HG03196 (cell line): ENCODE measurements at regions not wholly inside any gene's neighbourhood (a gene's known extent, or its start where the extent isn't known, plus 50 kb on each side); places are given as distances from the start of the nearest gene placed in this dataset.

Source experiments
- ATAC-seq: cut with Tn5 transposase; IDR thresholded peaks from one replicate; pipeline ENCODE4 v1.9.1; 2021; ENCODE audit not compliant: unreplicated experiment

DNA sequence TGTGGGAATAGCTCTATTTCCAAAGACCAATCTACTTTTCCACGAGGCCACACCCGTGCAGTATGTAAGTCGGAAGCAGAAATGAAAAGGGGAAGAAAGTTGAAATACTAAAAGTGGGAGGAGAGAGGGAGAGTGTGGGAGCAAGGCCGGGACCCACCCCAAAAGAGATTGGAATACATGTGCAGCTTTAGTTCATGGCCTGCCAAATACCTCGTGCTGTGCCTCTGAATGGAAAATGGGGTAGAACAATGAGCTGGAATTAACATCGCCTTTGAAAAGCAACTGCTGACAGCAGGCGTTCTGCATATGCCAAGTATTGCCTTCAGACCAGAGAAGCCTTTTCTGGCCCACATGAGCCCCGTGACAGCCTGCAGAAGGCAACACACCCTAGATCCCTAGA lies 155.6 kb downstream of the CD83 start:
- no peak for ATAC-seq

GRCh38 chr6:14274016-14274415 lies 156.4 kb downstream of the CD83 start:
- ATAC-seq: no peak

DNA sequence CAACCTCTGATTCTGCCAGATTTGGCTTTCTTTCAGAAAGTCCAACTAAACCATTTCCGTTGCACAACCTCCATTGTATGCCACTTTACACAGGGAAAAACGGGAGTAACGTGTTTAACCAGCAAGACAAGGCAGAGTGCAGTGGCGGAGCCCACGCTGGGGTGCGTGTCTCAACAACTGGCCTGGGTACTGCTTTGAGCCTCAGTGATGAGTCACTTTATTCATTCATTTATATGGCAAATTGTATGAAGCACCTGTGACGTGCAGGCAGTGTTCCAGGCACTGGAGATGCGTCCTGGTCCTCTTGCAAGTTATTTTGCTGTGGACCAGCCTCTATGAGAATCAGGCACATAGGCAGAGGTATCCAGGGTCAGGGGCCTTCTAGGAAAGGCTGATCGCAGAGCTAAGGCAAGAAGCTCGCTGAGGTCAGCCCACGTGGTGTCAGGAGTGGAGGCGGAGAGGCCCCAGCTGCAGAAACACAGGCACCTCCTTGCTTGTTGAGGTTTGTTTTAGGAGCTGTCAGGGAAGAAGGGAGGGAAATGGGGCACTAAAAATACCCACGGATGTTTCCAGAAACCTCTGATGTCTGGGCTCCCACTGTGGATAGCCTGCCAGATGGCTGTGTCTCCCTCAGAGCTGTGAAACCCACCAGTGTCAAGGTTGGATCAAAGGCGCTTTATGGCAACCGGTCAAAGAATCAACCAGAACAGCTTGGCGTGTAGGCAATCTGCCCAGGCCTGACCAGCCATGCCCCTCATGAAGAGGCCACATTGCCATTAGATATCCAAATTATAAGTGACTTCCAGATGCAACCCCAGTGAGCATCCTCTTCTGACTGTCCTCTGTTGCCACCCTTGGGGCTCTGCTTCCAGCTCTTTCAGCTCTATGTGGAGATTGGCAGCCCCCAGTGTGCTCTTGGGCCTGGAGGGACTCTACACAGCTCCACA lies 157.2 kb downstream of the CD83 start:
- no peak for ATAC-seq

- no peak for ATAC-seq
Observed at GRCh38 chr6:14275493-14275851, 157.9 kb downstream of the CD83 start.

- no peak for ATAC-seq
Observed at GRCh38 chr6:14276071-14276470, 158.5 kb downstream of the CD83 start.

DNA sequence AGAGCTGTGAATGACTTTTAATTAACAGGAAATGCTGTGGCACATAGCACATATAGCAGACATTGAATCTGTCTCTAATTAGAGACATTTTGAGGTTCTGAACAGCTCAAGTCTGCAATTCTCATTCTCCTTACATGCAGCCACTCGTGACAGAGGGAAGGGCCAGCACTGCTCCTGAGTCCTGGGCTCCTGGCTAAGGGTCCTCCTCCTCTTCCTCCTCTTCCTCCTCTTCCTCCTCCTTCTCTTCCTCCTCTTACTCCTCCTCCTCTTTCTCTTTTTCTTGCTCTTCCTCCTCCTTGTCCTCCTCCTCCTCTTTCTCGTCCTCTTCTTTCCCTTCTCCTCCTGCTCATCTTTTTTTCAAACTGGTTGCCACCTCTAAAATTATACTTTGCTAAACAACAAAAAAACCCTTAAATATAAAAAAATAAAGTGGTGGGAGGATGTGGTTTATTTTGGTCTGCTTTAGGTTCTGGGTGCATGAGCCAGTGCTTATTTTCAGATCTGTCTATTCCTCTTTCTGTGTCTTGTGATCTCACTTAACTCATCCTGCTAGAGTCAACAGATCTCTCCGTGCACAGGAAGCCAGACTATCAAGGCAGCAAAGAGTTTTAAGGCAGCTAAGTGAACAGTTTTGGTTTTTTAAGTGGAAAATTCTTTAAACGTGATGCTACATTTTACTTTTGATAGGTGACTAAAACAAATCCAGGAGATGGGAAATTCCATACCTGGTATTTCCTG lies 159.3 kb downstream of the CD83 start:
- ATAC-seq: peak; percentile 83

DNA sequence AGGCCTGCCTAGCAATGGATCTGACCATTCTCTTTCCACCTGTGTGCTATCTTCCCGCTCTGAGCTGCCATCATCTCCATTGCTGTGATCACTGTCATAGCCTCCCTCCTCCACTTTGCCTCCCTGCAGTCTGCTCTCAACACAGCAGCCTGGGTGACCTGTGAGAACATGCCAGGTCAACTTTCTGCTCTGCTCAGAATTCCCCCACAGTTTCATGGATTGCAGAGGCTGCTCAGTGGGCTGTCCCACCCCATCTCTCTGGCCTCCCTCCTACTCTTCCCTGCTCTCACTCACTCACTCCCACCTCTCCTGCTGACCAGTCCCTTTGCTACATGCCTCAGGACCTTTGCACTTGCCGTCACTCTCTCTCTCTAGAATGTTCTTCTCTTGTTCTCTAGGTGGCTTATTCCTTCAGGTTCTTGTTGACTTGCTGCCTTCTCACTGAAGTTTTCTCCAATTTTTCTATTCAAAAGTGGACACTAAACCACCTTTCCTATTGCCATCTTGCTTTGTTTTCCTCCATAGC lies 159.9 kb downstream of the CD83 start:
- ATAC-seq: no peak

GRCh38 chr6:14278006-14278405 lies 160.4 kb downstream of the CD83 start:
- ATAC-seq: no peak

DNA sequence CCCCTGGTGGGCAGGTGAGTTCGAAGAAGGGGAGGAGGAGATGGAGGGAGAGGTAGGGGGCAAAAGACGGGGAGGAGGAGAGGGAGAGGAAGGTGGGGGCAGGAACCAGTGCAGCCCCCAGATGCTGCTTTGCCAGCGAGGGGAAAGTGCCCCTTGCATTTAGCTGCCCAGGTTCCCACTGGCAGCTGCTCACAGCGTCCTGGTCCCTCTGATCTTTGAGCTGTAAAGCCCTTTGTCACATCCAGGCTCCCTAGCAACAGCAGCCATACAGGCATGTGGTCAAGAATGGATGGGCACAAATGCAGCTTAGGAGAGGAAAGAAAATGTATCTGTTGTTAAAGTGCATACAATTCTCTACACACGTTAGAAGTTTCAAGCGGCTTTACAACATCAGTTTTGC lies 160.9 kb downstream of the CD83 start:
- no peak for ATAC-seq

DNA sequence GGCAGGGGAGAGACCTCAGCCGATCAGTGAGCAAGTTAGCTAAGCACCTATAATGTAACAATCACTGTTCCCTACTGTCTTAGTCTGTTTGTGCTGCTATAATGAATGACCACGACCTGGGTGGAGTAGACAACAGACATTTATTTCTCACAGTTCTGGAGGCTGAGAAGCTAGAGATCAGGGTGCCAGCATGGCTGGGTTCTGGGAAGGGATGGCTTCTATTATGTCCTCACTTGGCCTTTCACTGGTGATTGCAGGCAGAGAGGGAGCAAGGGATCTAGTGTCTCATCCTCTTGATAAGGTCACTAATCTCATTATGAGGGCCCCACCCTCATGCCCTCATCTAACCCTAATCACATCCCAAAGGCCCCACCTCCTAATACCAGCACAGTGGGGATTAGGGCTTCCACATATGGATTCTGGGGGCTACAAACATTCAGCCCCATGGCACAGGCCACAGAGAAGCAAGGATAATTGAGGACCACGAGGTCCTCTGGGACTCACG lies 162.5 kb downstream of the CD83 start:
- ATAC-seq: no peak

DNA sequence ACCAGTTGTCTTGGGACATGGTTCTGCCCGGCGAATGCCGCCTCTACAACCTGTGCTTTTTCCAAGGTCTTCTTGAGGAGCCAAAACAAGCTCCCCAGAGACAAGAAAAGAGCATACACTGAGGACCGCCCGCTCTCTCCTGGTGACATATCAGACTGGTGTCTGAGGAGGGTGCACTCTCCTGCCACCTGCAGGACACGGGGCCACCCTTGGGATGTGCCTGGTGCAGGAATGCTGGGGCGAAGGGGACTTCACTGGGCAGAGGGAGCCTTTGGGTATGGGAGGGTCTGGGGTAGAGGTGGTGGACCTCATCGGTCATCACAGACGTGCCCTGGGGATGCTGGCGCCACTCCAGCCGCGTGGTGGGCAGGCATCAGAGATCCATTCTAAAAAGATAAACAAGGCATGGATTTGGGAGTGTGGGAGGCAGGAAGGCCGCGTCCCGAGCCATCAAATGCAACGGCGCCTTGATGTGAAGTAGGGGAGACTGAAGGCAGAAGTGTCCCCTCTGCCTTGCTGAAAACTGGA lies 163.3 kb downstream of the CD83 start:
- no peak for ATAC-seq

DNA sequence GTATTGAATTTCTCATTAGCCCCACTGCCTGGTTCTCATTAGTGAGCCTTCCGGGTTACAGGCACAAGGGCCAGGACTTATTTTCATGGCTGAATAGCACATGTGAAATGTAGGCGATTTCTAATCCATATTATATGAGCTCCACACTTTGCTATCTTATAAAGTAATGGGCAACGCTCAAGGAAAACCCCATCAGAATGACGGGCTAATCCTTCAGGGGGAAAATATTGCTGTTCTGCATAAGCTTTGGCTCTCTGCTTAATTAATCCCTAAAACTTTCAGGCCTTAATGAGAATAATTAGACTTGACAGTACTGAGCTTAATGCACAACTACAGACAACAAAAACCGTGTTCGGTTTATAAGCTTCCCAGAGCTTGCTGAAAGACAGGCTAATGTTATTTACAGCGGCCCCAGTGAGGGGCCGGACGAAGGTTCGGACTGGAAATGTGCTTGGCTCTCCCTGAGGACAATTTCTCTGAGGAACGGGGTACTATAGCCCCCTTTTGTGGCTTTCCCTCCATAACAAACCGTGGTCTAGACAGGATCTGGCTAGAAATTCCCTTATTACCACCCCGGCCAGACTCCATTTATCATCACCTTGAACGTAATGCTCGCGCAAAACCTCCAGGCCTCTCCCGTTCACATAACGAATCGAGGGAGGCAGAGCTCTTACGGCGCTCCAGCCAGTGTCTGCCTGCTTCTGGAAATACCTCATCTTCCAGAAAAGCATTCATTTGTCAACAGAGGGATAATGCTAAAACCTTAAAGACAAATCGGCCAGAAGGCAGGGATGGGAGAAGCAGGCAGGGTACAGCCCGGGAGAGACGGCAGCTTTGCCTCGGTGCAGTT lies 164.5 kb downstream of the CD83 start:
- ATAC-seq: no peak

GRCh38 chr6:14282854-14283505 lies 165.4 kb downstream of the CD83 start:
- no peak for ATAC-seq

DNA sequence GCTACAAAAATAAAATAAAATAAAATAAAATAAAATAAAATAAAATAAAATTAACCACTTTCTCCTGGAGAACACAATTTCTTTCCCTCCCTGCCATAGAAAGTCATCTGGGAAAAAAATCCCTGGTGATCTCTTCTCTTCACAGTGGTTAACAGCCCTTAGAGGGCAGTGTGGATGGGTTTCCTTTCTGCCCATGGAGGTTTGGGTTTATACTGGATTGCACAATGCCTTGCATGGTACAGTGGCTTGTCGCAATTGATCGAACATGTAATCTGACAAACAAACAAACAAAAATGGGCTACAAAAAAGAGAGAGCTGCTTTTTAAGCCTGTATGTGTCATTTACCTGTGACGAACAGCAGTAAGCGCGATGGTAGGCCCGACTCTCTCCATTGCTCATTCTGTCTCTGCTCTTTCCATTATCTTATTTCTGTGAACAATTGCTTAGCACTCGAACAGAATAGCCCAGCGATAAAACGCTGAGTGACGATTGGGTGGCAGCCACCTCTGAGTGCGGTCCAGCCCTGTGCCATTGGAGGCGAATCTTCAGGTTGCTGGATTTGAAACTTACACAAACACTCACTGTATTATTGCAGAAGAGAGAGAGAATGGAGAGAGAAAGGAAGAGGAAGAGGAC lies 166.1 kb downstream of the CD83 start:
- no peak for ATAC-seq

GRCh38 chr6:14284969-14285590 lies 167.5 kb downstream of the CD83 start:
- ATAC-seq: no peak

DNA sequence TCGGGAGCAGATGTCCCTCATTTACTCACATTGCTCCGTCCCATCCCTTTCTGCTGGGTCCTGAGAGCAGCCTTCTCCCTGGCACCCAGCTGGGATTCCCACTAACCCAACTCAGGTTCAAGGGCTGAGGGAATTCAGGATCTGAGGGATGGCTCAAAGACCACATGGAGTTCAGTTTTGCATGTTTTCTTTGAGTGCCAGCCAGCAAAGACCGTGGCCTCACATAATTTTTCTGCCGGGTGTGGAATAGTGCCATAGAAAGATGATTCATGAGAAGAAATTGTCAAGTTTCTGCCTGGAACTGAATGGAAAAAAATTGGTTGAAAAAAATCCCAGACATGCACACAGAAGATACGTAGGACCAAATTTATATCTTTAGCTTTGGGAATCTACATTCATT lies 168.6 kb downstream of the CD83 start:
- no peak for ATAC-seq

- no peak for ATAC-seq
Observed at GRCh38 chr6:14286634-14287428, 169.3 kb downstream of the CD83 start.

- no peak for ATAC-seq
Observed at GRCh38 chr6:14287707-14288106, 170.1 kb downstream of the CD83 start.
